Gastrocnemius medialis (tissue), 4 donors: ENCODE measurements at regions not wholly inside any gene's neighbourhood (a gene's known extent, or its start where the extent isn't known, plus 50 kb on each side); places are given as distances from the start of the nearest gene placed in this dataset.

Experiments
- POLR2A ChIP-seq, 2 donors: fragments of 450-650 bp; IDR thresholded peaks; one replicate each; pipeline ENCODE4 v1.6.1; 2017; ENCODE audit warnings: antibody characterized with exemption in 2 of 2, mild to moderate bottlenecking in 2 of 2, moderate library complexity in 2 of 2
- TF ChIP-seq, protein P1 (sequence below), 5 experiments: fragments of 450-650 bp in 3 of 5; fragments of 200-600 bp in 2 of 5; sonication (generic) in 2 of 5; IDR thresholded peaks in 4 of 5; conservative IDR thresholded peaks in 1 of 5; 1 replicate in 4 of 5; 2 replicates in 1 of 5; pipeline ENCODE4 v1.5.1; 2016 to 2019; ENCODE audit warnings: antibody characterized with exemption in 5 of 5, mild to moderate bottlenecking in 3 of 5, moderate library complexity in 3 of 5

GRCh38 chr14:26765301-26765700, 167.5 kb upstream of the NOVA1 start:
- TF ChIP-seq POLR2A (IDR thresholded peaks at IDR 0.05): no peak
- TF ChIP-seq, protein P1, sequence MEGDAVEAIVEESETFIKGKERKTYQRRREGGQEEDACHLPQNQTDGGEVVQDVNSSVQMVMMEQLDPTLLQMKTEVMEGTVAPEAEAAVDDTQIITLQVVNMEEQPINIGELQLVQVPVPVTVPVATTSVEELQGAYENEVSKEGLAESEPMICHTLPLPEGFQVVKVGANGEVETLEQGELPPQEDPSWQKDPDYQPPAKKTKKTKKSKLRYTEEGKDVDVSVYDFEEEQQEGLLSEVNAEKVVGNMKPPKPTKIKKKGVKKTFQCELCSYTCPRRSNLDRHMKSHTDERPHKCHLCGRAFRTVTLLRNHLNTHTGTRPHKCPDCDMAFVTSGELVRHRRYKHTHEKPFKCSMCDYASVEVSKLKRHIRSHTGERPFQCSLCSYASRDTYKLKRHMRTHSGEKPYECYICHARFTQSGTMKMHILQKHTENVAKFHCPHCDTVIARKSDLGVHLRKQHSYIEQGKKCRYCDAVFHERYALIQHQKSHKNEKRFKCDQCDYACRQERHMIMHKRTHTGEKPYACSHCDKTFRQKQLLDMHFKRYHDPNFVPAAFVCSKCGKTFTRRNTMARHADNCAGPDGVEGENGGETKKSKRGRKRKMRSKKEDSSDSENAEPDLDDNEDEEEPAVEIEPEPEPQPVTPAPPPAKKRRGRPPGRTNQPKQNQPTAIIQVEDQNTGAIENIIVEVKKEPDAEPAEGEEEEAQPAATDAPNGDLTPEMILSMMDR (IDR thresholded peaks at IDR 0.05 in 4 of 5, conservative IDR thresholded peaks at IDR 0.05 in 1 of 5): no peak
